Astrocyte of the hippocampus (primary cell): ENCODE measurements at regions not wholly inside any gene's neighbourhood (a gene's known extent, or its start where the extent isn't known, plus 50 kb on each side); places are given as distances from the start of the nearest gene placed in this dataset.
A peak's percentile ranks its signal among the peaks of the same experiment; 100 is the strongest.

Source experiments
- DNase-seq: peaks from one replicate; pipeline ENCODE4 v3.0.0; 2011; ENCODE audit warnings: low read depth, low spot score

DNA sequence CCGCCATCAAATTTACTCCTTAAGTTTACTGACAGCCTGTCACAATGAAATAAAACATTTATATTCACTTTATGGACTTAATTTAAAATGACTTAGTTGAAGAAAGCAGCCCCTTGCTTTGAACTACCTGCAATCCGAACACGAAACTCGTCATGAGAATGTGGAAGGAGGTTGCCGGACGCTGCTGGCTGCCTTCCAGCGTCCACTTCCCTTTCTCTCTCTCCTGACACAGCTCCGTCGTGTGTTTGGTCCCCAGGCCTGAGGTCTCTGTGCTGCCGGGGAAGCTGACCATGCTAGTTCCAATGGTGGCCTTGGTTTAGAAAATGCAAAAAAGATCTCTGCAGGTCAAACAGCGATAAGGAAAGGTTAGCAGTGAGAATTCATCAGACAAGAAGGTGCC, 519.7 kb downstream of the CDH26 start:
- peak; percentile 6 for DNase-seq

DNA sequence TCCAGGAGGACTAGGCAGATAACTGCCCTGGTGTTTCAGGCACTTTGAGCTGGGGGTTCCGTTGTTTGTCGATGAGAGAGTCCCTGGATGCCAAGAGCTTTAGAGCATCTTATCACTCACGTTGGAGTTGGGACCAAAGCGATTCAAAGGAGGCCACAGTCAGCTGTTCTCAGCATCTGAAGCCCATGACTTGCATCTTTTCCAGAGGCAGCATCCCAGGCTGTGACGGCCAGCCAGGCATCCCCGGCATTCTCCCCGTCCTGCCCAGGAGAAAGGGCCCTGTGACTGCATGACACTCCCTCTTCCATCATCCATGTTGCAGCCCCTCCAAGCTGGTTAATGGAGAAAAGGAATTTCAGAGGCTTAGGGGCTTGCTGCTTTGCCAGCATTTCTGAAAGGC, 520.3 kb downstream of the CDH26 start:
- no peak for DNase-seq

DNA sequence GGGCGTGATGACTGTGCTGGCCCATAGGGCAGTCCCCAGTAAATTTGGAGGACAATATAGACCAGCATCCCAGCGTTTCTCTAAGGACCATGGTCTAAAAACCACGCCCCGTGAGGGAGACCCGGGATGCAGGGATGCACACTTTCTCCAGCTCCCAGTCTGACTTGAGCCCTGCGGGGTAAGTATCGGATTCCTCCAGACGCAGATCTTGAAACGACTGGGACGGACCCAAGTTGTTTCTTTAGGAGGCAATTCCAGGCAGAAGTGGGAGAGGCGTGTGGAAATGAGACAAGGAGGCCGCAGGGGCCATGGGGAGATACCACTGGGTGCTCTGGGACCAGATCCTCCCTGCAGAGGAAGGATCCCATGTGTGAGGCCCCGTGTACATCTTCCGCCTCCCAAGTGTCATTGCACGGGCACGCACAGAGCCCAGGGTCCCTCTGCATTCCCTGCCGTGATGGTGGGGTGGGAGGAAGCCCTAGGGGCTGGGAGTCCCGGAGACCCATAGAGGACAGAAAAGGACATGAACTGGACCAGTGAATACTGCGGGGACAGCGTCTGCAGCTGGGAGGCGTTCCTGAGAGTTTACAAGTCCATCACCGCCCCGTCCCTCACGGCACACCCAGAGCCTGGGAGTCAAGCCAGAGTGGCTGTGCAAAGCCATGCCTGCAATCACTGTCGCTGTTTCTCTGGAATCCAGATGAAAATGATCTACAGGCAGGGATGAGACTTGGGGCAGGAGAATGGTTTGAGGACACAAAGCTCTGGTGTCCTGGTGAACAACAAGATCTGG, 522.9 kb downstream of the CDH26 start:
- DNase-seq, result no peak

DNA sequence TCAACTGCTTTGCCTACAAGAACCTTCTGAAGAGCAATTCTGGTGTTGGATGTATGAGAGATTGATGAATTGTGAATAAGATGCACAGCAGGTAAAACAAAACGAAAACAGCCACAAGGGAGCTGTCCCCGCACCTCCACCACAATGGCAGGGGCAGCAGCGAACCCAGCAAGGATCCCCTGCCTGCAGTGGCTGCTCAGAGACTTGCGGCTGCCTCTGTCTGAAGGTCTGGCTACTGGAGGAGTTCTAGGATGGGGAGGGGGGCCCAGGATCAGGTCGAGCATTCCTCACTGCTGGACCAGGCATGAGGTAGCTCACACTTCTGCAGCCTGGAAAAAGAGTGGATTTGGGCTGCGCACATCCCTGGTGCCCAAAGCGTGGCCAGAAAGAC, 523.5 kb downstream of the CDH26 start:
- no peak for DNase-seq

DNA sequence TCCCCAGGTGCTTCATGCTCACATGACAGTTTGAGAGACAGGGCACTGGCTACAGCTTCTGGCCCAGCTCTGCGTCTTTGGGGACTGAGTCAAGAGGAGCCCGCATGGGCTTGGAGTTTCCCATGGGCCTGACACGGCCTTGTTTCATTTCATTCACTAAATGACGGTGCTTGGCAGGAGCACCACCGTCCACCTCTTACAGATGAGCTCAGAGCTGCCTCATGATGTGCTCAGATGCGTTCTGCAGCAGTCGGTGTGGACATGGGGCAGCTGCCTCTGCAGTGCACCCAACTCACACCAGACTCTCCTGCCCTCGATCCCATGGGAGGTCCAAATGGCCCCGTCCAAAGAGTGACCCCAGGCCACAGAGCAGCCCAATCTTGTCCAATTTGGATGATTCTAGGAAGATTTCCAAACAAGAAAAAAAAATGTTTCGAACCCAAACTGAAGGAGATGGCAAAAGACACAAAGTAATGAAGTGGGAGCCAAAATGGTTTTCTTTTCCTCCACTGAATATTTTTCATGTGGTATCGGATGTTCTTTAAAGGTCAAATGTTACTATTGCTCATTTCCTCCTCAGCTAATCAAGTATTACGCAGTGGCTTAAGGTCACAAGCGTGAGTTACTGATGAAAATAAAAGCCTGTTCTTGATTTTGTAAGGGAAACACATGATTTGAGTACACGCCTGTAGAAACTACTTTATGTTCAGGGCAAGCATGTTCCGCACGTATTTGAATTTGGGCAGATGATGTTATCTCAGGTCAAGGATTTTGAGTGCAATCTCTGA, 524.2 kb downstream of the CDH26 start:
- DNase-seq, result no peak

DNA sequence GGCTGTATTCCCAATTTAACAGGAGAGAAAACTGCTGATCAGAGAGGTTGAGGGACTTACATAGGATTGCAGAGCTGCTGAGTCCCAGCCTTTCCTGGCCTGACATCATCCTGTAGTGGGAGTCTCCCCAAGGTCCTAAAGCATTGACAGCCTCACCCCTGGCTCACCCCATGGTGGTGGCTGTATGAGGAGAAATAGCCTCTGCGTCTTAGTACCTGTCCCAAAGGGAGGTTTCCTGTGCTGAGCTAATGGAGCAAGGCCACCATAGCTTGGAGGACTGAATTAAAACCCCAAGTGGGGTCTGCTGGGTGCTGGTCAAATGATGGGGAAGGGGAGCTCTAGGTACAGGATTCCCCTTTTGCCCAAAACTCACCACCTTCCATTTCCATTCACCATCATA, 525.1 kb downstream of the CDH26 start:
- no peak for DNase-seq

DNA sequence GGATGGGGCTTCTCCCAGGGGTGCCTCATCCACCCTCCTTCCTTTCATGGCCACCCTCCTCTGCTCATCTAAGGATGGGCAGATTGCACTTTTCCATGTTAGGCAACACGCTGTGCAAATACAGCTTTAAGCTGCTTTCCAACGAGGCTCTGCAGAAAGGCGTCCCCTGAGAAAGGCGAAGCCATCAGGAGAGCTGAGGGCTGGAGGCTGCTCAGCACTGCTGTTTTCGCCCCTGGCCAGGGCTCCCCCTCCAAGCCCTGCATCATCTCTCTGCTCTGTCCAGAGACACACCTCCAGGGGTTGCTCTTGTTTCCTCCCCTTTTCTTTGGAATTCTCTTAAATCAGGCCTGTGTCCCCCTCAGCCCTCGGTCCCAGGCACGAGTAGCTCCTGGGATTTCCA, 526.1 kb downstream of the CDH26 start:
- DNase-seq, result no peak

DNA sequence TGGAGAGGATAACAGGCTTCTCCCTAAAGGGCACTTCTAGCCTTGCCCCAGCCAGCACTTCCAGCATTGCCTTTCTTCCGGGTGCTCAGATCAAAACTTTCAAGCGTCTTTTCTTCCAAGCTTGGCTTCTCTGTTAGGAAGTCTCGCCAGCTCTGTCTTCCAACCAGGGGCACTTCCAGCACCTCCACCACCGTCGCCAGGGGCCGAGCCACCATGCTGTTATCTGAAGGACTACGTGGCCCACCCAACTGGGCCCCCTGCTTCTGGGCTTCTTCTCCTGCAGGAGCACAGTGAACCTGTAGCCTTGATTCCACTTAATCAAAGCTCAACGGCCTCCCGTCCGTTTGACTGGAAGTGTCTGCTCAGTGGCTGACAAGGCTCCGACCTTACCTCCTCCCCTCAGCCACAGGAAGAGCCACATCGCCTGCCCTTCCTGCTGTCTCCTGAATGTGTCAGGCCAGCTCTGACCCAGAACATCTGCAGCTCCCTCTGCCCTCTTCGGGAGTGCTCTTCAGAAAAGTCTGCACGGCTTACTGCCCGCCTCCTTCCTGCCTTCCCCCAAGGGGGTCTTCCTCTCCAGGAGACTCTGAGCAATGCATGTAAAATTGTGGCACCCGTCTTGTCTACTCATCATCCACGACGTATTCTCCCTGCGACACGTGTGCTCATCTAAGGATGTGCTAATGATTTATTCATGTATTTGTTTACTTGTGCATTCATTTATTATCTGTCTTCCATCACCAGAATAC, 527.0 kb downstream of the CDH26 start:
- no peak for DNase-seq

DNA sequence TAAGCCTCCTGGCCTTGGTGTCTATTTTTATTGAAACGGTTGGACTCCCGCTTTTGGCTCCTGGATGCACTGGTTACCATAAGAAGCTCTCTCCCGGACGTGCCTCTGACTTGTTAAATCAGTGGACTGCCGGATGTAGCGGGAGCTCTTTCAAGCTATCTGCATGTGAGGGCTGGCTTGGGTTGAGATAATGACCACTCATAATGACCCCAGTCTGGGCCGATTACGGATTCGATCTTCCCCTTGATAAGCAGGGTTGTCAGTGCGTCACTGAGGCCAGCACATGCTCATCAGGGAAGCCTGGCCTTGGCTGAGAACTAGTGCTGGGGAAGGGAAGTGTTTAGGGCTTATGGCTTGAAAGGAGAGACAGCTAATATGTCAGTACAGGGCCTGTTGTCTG, 528.1 kb downstream of the CDH26 start:
- DNase-seq, result no peak

DNA sequence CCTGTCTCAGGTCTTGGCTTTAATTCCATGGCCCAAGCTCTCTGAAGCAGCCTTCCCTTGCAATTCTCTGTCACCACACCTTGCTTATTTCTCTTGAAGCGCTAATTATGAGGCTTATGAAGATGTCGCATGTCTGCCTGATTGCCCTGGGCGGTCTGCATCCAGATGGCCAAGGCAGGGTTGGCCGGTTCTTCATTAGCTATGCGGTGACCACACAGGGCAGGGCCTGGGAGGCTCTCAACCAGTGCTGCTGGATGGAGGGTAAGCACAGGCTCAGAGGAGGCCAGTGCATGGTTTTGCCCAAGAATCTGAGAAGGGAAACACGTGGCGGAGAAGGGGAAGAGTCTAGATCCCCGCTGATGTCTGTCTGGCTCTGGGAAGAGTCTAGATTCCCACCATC, 528.7 kb downstream of the CDH26 start:
- DNase-seq, result no peak

DNA sequence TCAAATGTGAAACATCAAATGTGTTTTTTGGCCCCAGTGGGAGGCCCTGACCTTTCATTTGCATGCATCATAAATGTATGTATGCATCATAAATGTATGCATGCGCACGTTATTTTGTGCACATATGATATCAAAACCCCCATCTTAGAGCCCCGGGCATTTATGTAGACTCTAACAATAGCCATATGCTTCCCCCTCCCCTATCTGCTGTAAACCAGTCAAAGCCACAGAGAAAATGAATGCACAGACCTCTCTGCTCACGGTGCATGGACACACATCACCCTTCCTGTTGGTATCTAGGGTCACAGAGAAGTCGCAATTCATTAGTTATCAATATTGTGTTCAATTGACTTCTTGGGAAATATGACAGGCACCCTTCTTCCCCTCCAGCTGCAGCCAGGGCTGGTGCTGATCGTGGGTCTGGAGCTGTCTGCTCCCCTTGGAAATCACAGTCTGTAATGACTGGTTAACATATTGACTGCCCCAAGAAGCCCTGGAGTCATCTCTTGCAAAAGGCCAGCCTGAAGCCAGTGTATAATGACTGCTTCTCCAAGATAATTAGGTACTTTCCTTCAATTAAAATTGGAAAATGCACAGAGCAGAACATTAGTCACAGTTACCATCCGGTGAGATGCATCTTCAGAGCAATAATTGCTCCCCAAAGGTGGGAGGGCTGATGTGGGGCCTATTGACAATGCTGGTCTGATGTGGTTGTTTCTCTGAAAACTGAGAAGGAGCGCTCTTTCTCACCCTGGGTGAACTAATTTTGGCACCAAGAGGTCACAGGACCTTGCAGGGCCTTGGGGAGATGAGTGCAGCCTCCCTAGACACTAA, 532.2 kb downstream of the CDH26 start:
- DNase-seq, result no peak

DNA sequence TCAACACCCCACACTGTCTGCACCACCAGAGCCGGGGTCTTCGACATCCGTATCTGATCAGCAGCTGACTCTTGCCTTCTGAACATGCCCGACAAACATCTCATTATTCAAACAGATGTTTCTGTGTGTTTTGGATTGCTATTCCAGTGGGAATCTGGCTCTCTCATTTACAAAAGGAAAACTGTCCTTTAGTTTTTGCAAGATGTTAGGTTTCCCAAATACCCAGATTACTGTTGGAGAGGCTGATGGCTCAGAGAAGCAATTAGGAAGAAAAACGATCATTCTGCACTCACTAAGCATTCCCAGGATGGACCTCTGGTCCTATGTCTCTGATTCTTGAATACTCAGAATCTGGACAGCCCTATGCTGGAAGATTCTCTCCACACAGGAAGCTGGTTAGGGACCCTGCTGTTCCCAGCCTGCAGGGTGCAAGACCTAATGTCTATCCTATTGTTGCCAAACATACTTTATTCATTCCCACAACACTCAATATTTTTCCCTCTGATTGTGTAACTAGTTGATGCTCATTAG, 532.9 kb downstream of the CDH26 start:
- DNase-seq, result no peak

DNA sequence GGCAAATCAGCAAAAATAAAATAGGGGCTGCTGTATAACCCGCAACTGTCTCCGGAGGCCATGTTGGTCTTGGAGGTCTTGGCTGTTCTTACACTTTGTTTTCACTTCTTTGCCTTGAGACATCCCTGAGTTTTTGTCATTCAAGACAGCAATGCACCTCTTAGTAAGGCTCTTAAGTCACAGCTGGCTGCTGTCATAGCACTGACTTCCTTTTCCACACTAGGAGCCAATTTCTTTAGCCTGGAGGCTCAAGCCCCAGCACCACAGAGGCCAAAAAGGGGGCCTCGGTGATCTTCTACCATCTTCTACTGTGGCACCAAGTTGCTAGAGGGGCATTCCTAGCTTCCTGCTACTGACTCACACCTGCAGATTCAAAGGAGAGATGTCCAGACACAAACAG, 536.3 kb downstream of the CDH26 start:
- no peak for DNase-seq

DNA sequence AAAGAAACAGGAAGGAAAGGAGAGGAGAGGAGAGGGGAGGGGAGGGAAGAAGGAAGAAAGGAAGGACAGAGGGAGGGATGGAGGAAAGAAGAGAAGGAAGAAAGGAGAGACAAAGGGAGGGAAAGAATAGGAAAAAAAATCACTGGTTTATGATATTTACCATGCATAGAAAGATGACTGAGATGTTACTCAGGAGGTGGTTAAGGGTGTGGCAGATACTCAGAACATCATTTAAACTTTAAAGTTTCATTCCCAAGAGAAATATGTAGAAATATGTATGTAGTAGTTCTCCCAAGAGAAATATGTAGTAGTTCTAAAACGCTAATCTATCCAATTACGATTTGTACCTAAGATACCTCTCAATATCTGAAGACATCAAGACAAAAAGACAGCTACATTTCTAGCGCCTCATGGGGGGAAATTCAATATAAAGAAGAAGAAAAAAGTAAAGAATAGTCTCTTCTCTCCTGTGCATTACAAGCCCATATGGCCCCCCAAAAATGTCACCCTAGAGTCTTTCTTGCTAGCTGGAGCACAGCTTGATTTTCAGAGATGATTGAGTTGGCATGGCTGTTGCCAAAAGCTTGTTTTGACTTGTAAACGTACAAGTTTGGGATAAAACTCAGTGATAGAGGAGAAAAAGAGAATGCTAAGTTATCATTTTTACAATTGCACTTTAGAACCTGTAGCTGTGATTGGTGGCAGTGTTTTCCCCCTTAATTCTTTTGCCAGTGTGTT, 539.2 kb downstream of the CDH26 start:
- no peak for DNase-seq

DNA sequence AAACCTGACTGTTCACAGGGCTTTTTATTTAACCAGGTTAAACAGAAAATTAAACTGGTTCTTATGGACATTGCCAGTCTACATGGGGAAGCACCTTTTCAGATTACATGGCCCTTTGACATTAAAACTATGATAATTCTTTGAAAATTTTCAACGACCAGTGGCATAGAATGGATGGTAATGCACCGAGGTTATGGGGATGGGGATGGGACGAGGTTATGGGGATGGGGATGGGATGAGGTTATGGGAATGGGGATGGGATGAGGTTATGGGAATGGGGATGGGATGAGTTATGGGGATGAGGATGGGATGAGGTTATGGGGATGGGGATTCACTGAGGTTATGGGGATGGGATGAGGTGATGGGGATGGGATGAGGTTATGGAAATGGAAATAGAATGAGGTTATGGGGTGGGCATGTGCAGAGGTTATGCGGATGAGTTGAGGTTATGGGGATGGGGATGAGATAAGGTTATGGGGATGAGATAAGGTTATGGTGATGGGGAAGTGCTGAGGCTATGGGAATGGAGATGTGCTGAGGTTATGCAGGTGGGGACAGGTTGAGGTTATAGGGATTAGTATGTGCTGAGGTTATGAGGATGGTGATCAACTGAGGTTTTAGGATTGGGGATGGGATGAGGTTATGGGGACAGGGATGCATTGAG, 541.9 kb downstream of the CDH26 start:
- no peak for DNase-seq

DNA sequence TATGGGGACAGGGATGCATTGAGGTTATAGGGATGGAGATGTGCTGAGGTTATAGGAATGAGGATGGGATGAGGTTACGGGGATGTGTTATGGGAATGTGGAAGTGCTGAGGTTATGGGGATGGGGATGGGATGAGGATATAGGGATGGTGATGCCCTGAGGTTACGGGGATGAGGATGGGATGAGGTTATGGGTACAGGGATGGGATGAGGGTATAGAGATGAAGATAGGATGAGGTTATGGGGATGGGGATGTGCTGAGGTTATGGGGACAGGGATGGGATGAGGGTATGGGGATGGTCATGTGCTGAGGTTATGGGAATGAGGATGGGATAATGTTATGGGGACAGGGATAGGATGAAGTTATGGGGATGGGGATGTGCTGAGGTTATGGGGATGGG, 542.8 kb downstream of the CDH26 start:
- DNase-seq, result no peak

DNA sequence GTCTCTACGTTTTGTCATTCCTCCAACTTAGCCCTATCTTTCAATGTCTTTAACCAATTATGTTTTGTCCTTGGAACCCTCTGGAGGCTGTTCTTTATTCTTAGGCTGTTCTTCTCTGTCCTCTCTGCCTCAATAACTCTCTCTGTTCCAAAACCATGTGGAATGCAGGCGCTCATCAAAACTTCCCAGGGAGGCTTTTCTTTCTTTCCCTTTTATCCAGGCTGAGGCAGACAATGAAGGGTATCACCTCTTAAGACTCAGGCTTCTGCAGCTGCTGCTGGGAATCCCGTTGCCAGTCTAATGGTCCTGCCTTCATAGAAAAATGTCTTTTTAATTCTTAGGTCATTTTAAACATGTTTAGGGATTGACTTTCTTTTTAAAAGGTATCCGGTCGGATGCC, 544.7 kb downstream of the CDH26 start:
- no peak for DNase-seq

DNA sequence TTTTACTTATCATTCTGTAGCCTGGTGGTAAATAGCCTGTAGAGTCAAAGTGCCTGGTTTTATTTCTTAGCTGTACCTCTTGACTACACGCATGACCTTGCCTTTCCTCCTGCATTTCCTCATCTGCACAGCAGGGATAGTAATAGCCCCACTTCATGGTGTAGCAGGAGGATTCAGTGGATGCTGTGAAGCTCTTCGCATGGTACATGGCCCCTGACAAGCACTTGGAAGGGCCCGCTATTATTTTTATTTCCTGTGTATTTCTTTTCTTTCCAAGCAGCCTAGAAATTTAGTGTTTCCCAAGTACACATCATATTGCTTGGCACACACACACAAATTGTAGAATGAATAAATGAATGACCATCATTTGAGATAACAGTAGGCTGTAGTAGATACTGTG, 547.2 kb downstream of the CDH26 start:
- no peak for DNase-seq

DNA sequence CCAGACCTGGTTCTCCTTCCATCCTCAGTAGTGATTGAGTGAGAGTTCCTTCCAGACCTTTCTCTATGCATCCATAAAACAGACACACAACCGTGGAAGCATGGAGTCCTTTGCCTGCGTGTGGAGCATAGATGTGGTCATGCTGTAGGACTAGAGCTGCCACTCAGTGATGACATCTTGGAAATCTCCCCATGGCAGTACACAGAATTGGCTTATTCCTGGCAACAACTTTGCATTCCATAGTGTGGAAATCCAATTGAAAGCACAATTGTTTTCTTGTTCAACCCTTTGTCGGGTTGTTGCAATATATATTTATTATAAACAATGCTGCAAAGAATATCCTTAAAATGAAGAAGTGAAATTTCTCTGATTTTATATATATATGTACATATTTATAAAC, 547.8 kb downstream of the CDH26 start:
- DNase-seq, result no peak

DNA sequence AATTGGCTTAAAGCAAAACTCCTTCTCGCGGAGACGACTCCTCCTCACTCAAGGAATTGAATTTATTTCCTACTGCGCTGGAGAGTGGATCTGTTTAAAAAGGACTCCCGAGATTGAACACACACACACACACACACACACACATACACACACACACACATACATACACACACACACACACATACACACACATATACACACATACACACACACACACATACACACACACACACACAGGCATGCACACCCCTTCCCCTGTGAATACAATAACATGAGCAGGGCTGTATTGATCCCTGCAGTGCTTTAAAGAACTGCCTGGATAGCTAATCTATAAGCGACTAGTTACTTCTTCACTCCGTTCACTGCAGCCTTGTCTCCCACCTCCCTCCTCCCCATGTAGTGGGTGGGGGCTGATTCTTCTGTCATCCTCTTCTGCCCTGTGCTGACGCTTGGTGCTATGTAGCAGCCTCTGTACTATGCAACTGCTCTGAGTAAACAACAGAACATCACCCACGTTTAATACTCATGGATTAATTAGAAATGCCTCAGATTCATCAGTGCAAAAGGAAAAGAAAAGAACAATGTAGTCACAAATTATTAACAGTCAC, 549.0 kb downstream of the CDH26 start:
- peak; percentile 8 for DNase-seq
